Osteoblast (primary cell): ENCODE measurements at regions not wholly inside any gene's neighbourhood (a gene's known extent, or its start where the extent isn't known, plus 50 kb on each side); places are given as distances from the start of the nearest gene placed in this dataset.

Experiments
- DNase-seq: peaks from one replicate; pipeline ENCODE4 v3.0.0; 2011; ENCODE audit warnings: low spot score, mixed read lengths; ENCODE audit not compliant: insufficient read length; ENCODE audit errors: missing footprints
- H2AFZ ChIP-seq: 2 replicates; pipeline ENCODE4 v1.6.0; 2011; ENCODE audit warnings: mild to moderate bottlenecking, low read length
- H3K27ac ChIP-seq: 2 replicates; pipeline ENCODE4 v1.5.1; 2011; ENCODE audit warnings: mild to moderate bottlenecking, low read depth, low read length, moderate library complexity
- H3K27me3 ChIP-seq: 2 replicates; pipeline ENCODE4 v1.6.0; 2012; ENCODE audit warnings: mild to moderate bottlenecking, control low read depth, inconsistent platforms, low read length, moderate library complexity; ENCODE audit not compliant: insufficient read depth
- H3K36me3 ChIP-seq: 2 replicates; pipeline ENCODE4 v1.5.1; 2011; ENCODE audit warnings: mild to moderate bottlenecking, low read length, control low read depth, moderate library complexity; ENCODE audit not compliant: insufficient read depth
- H3K4me1 ChIP-seq: 2 replicates; pipeline ENCODE4 v1.5.1; 2011; ENCODE audit warnings: mild to moderate bottlenecking, low read length, control low read depth, moderate library complexity; ENCODE audit not compliant: insufficient read depth
- H3K4me2 ChIP-seq: 2 replicates; pipeline ENCODE4 v1.6.0; 2011; ENCODE audit warnings: mild to moderate bottlenecking, low read length; ENCODE audit not compliant: insufficient read depth
- H3K4me3 ChIP-seq: fragments of 200-600 bp; sonication (generic); 3 replicates; pipeline ENCODE4 v1.5.1; 2012; ENCODE audit warnings: mild to moderate bottlenecking, low read length, inconsistent platforms; ENCODE audit not compliant: insufficient read depth
- H3K79me2 ChIP-seq: 2 replicates; pipeline ENCODE4 v1.6.0; 2012; ENCODE audit warnings: mild to moderate bottlenecking, low read length, control low read depth, inconsistent platforms; ENCODE audit not compliant: insufficient read depth
- H3K9me3 ChIP-seq: 2 replicates; pipeline ENCODE4 v1.5.1; 2011; ENCODE audit warnings: low read depth, low read length, control low read depth
- H4K20me1 ChIP-seq: 2 replicates; pipeline ENCODE4 v1.6.0; 2012; ENCODE audit warnings: mild to moderate bottlenecking, low read length, control low read depth; ENCODE audit not compliant: insufficient read depth
- CTCF ChIP-seq: IDR thresholded peaks from 2 replicates; pipeline ENCODE4 v1.5.1; 2011; ENCODE audit warnings: mild to moderate bottlenecking, low read depth, low read length, moderate library complexity; ENCODE audit errors: extremely low read depth

GRCh38 chr15:62549345-62549970, 384.4 kb upstream of the C2CD4B start:
- Histone ChIP-seq H4K20me1 (peaks cover 4% of the 10 kb centered on the region), H3K4me2 (no peak overlapping the region), H3K79me2 (peaks cover 15% of the 10 kb centered on the region), H3K9me3 (no peaks in the 10 kb centered on the region), H3K27ac (no peak overlapping the region), H3K27me3 (no peaks in the 10 kb centered on the region), H2AFZ (no peak overlapping the region), H3K4me1 (peaks cover 12% of the 10 kb centered on the region), H3K36me3 (no peaks in the 10 kb centered on the region), H3K4me3 (no peak overlapping the region)
- TF ChIP-seq CTCF: peak; percentile 57
- DNase-seq: no peak

- no peak overlapping the region for H3K4me2 ChIP-seq
- H3K27ac ChIP-seq: no peak overlapping the region
- peaks cover 4% of the 10 kb centered on the region for H4K20me1 ChIP-seq
- no peaks in the 10 kb centered on the region for H3K27me3 ChIP-seq
- no peak overlapping the region for H2AFZ ChIP-seq
- no peaks in the 10 kb centered on the region for H3K9me3 ChIP-seq
- peaks cover 15% of the 10 kb centered on the region for H3K79me2 ChIP-seq
- H3K4me1 ChIP-seq: peaks cover 12% of the 10 kb centered on the region
- no peak overlapping the region for H3K4me3 ChIP-seq
- no peaks in the 10 kb centered on the region for H3K36me3 ChIP-seq
- no peak for TF ChIP-seq CTCF
- no peak for DNase-seq
Measured at GRCh38 chr15:62550106-62550505, 385.0 kb upstream of the C2CD4B start.

- Histone ChIP-seq H4K20me1 (peaks cover 4% of the 10 kb centered on the region), H3K27me3 (no peaks in the 10 kb centered on the region), H3K9me3 (no peaks in the 10 kb centered on the region), H3K27ac (no peak overlapping the region), H2AFZ (no peak overlapping the region), H3K4me3 (no peak overlapping the region), H3K79me2 (peaks cover 11% of the 10 kb centered on the region), H3K4me1 (peaks cover 3% of the 10 kb centered on the region), H3K36me3 (no peaks in the 10 kb centered on the region), H3K4me2 (no peak overlapping the region)
- TF ChIP-seq CTCF: no peak
- DNase-seq: peak; percentile 71
Measured at GRCh38 chr15:62552444-62552843, 387.4 kb upstream of the C2CD4B start.

- no peak overlapping the region for H2AFZ ChIP-seq
- H3K79me2 ChIP-seq: peaks cover 5% of the 10 kb centered on the region
- no peak for DNase-seq
- H3K4me3 ChIP-seq: no peak overlapping the region
- H3K9me3 ChIP-seq: no peaks in the 10 kb centered on the region
- peaks cover 4% of the 10 kb centered on the region for H4K20me1 ChIP-seq
- no peak overlapping the region for H3K27ac ChIP-seq
- no peak overlapping the region for H3K4me2 ChIP-seq
- peaks cover 14% of the 10 kb centered on the region for H3K4me1 ChIP-seq
- no peak for TF ChIP-seq CTCF
- H3K27me3 ChIP-seq: no peaks in the 10 kb centered on the region
- H3K36me3 ChIP-seq: no peaks in the 10 kb centered on the region
Measured at GRCh38 chr15:62553911-62554563, 389.0 kb upstream of the C2CD4B start.
